ENCODE measurements at regions not wholly inside any gene's neighbourhood (a gene's known extent, or its start where the extent isn't known, plus 50 kb on each side); places are given as distances from the start of the nearest gene placed in this dataset.

DNA sequence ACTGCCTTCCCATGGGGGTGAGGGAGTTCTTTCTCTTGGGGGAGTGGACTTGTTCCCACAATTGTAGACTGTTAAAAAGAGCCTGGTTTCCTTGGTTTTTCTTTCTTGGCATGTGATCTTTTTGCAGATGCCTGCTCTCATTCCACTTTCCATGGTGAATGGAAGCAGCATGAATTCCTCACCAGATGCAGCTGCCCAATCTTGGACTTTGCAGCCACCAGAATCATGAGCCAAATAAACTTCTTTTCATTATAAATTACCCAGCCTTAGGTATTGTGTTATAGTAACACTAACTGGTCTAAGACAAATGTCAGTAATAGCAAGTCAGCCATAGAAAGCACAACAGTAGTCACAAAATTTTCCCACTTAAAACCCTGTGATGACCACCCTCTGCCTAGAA, 260.5 kb upstream of the THBS1 start:
- Histone ChIP-seq H2AFZ (ENCODE audit: low read length) (no peak overlapping the region), H3K27ac (ENCODE audit: low read depth, low read length) (peak overlapping the region; percentile 29), H3K27me3 (ENCODE audit: insufficient read depth, low read length) (no peaks in the 10 kb centered on the region), H3K4me1 (ENCODE audit: insufficient read depth, low read length) (peaks cover 7% of the 10 kb centered on the region), H3K79me2 (ENCODE audit: insufficient read depth, low read length) (no peaks in the 10 kb centered on the region), H3K4me3 (ENCODE audit: insufficient read depth, low read length) (no peak overlapping the region), H3K9me3 (ENCODE audit: low read depth, low read length) (no peaks in the 10 kb centered on the region), H3K36me3 (ENCODE audit: insufficient read depth, low read length) (no peaks in the 10 kb centered on the region), H4K20me1 (ENCODE audit: insufficient read depth, low read length) (no peaks in the 10 kb centered on the region), H3K4me2 (ENCODE audit: insufficient read depth, low read length) (no peak overlapping the region)
- TF ChIP-seq, protein P1, sequence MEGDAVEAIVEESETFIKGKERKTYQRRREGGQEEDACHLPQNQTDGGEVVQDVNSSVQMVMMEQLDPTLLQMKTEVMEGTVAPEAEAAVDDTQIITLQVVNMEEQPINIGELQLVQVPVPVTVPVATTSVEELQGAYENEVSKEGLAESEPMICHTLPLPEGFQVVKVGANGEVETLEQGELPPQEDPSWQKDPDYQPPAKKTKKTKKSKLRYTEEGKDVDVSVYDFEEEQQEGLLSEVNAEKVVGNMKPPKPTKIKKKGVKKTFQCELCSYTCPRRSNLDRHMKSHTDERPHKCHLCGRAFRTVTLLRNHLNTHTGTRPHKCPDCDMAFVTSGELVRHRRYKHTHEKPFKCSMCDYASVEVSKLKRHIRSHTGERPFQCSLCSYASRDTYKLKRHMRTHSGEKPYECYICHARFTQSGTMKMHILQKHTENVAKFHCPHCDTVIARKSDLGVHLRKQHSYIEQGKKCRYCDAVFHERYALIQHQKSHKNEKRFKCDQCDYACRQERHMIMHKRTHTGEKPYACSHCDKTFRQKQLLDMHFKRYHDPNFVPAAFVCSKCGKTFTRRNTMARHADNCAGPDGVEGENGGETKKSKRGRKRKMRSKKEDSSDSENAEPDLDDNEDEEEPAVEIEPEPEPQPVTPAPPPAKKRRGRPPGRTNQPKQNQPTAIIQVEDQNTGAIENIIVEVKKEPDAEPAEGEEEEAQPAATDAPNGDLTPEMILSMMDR (IDR thresholded peaks at IDR 0.05; ENCODE audit: extremely low read depth, low read depth, low read length) = no peak
- DNase-seq (ENCODE audit: insufficient read length, low spot score, missing footprints) = no peak

DNA sequence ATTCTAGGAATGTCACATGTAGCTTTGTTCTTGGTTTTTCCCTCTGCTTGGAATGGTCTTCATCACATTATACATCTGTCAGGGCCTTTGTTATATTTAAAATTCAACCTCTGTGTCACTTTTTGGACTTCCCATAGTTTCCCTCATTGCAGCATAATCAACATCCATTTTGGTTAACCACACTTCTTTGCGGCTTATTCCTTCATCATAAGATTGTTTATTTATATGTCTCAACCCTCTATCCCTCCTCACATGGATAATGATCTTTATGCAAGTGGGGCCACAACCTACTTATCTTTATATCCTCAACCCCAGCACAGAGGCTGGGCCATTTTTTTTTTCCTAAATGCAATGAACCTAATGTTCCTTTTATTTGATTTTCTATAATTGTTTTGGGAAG, 260.0 kb upstream of the THBS1 start:
- H3K4me2 ChIP-seq (ENCODE audit: insufficient read depth, low read length) = no peak overlapping the region
- H3K4me1 ChIP-seq (ENCODE audit: insufficient read depth, low read length) = peaks cover 7% of the 10 kb centered on the region
- no peaks in the 10 kb centered on the region for H3K36me3 ChIP-seq (ENCODE audit: insufficient read depth, low read length)
- no peaks in the 10 kb centered on the region for H3K27me3 ChIP-seq (ENCODE audit: insufficient read depth, low read length)
- no peaks in the 10 kb centered on the region for H3K79me2 ChIP-seq (ENCODE audit: insufficient read depth, low read length)
- H3K27ac ChIP-seq (ENCODE audit: low read depth, low read length) = peak overlapping the region; percentile 83
- H4K20me1 ChIP-seq (ENCODE audit: insufficient read depth, low read length) = no peaks in the 10 kb centered on the region
- H3K4me3 ChIP-seq (ENCODE audit: insufficient read depth, low read length) = no peak overlapping the region
- H2AFZ ChIP-seq (ENCODE audit: low read length) = no peak overlapping the region
- H3K9me3 ChIP-seq (ENCODE audit: low read depth, low read length) = no peaks in the 10 kb centered on the region
- TF ChIP-seq, protein P1 (IDR thresholded peaks at IDR 0.05; ENCODE audit: extremely low read depth, low read depth, low read length) = no peak
- DNase-seq (ENCODE audit: insufficient read length, low spot score, missing footprints) = no peak

DNA sequence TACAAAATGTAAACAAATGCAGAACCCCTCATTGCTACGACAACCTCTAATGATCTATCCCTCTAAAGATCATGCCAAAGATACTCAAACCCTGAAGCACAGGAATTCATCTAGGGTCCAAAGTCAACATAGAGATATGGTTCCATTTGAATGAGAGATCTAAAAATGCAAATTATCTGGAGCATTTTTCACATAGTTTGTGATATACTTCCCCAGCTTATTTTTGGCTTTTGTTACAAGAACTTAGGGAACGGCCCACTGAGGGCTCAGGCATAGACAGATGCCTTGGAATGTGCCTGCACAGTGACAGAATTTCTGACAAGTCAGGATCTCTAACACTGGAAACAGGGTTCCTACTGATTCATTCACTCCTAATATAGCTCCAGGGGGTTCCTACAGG, 258.9 kb upstream of the THBS1 start:
- H4K20me1 ChIP-seq (ENCODE audit: insufficient read depth, low read length) = no peaks in the 10 kb centered on the region
- no peaks in the 10 kb centered on the region for H3K9me3 ChIP-seq (ENCODE audit: low read depth, low read length)
- no peak overlapping the region for H3K4me3 ChIP-seq (ENCODE audit: insufficient read depth, low read length)
- H3K27ac ChIP-seq (ENCODE audit: low read depth, low read length) = peak overlapping the region; percentile 83
- TF ChIP-seq, protein P1 (IDR thresholded peaks at IDR 0.05; ENCODE audit: extremely low read depth, low read depth, low read length) = no peak
- H3K36me3 ChIP-seq (ENCODE audit: insufficient read depth, low read length) = no peaks in the 10 kb centered on the region
- no peaks in the 10 kb centered on the region for H3K79me2 ChIP-seq (ENCODE audit: insufficient read depth, low read length)
- peak overlapping the region; percentile 70 for H2AFZ ChIP-seq (ENCODE audit: low read length)
- peaks cover 7% of the 10 kb centered on the region for H3K4me1 ChIP-seq (ENCODE audit: insufficient read depth, low read length)
- no peaks in the 10 kb centered on the region for H3K27me3 ChIP-seq (ENCODE audit: insufficient read depth, low read length)
- DNase-seq (ENCODE audit: insufficient read length, low spot score, missing footprints) = no peak
- no peak overlapping the region for H3K4me2 ChIP-seq (ENCODE audit: insufficient read depth, low read length)

DNA sequence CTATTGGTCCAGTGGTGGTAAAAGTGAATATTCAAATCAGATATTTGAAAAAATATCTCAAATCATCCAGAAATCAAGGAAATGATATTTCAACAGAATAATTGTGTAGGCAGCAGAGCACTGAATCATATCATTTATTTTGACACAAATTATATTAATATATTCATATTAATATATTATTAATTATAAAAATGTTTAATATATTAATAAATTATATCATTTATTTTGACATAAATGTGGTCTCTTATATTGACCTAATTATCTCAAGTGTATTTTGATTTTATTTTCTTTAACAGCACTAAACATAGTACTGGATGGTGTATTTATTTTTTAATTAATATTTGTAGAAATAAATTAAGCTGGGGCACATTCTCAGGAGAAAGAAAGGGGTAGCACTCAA, 257.7 kb upstream of the THBS1 start:
- Histone ChIP-seq H3K9me3 (ENCODE audit: low read depth, low read length) (no peaks in the 10 kb centered on the region), H4K20me1 (ENCODE audit: insufficient read depth, low read length) (no peaks in the 10 kb centered on the region), H3K27ac (ENCODE audit: low read depth, low read length) (peak overlapping the region; percentile 16), H3K27me3 (ENCODE audit: insufficient read depth, low read length) (no peaks in the 10 kb centered on the region), H3K36me3 (ENCODE audit: insufficient read depth, low read length) (no peaks in the 10 kb centered on the region), H3K4me3 (ENCODE audit: insufficient read depth, low read length) (no peak overlapping the region), H3K79me2 (ENCODE audit: insufficient read depth, low read length) (no peaks in the 10 kb centered on the region), H3K4me1 (ENCODE audit: insufficient read depth, low read length) (peaks cover 7% of the 10 kb centered on the region), H3K4me2 (ENCODE audit: insufficient read depth, low read length) (no peak overlapping the region), H2AFZ (ENCODE audit: low read length) (no peak overlapping the region)
- no peak for DNase-seq (ENCODE audit: insufficient read length, low spot score, missing footprints)
- TF ChIP-seq, protein P1 (IDR thresholded peaks at IDR 0.05; ENCODE audit: extremely low read depth, low read depth, low read length) = no peak

All from osteoblast (primary cell).